C1 segment of cervical spinal cord (tissue), 14 donors: ENCODE measurements at regions not wholly inside any gene's neighbourhood (a gene's known extent, or its start where the extent isn't known, plus 50 kb on each side); places are given as distances from the start of the nearest gene placed in this dataset.
"Not testable (repeated sequence)": the region's sequence is repeated elsewhere in the genome, so short reads cannot be mapped to it uniquely, and the experiment has no call there.

ENCODE experiments used
- DNase-seq, 14 donors: peaks; one replicate each; lab custom pipeline; 2025; lab: John Stamatoyannopoulos, UW

DNA sequence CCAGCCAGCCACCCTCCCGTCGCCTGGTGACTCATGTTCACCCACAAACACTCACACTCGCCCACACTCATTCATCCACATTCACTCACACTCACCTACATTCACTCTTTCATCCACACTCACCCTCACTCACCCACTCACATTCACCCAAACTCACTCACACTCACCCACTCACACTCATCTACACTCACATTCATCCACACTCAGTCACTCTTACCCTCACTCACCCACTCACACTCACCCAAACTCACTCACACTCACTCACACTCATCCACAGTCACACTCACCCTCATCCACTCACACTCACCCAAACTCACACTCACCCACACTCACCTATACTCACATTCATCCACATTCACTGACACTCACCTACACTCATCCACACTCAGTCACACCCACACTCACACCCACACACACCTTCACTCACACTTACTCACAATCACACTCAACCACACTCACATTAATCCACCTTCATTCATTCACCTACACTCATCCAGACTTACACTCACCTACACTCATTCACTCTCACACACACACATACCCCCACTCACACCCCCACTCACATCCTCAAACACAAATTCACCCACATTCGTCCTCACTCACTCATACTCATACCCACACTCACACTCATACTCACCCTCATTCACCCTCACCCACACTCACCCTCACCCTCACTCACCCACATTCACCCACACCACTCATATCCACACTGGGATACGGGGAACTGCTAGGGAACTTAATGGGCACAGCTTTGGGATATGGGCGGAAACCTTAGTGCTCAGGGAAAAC, 2221.6 kb upstream of the AGA start:
- no peak for DNase-seq

DNA sequence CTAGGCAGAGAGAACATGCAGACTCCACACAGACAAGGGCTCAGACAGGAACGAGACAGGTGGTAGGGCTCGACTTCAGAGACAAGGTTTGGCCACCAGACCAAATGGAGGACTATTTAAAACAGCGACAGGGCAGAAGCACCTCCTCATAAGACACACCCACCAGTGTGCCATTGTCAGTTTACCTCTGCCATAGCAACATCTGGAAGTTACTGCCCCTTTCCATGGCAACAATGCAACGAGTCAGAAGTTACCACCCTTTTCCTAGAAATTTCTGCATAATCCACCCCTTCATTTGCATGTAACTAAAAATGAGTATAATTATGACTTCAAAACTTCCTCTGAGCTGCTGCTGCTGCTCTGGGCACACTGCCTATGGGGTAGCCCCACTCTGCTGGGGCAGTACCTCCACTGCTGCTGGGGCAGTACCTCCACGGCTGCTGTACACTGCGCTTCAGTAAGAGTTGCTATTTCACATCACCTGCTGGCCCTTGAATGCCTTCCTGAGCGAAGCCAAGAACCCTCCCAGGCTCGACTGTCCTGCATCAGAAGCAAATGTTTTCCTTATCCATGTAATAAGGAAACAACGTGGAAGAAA, 2222.3 kb upstream of the AGA start:
- no peak for DNase-seq

DNA sequence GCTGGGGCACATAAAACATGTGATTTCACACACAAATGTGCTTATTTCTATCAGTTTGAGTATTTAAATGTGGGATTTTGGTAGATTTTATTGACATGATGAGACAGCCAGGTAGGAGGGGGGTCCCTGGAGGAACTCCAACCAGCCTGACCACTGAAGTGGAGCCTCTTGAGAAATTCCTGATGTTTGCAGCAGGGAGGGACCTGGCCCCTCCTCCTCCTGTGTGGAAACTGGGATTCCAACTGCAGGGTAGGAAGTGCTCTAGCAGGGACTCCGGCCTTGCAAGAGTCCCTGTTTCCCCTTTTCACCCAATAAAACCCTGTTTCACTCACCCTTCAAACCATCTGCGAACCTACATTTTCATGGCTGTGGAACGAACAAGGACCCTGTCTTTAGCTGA, 2224.0 kb upstream of the AGA start:
- DNase-seq, result no peak

DNA sequence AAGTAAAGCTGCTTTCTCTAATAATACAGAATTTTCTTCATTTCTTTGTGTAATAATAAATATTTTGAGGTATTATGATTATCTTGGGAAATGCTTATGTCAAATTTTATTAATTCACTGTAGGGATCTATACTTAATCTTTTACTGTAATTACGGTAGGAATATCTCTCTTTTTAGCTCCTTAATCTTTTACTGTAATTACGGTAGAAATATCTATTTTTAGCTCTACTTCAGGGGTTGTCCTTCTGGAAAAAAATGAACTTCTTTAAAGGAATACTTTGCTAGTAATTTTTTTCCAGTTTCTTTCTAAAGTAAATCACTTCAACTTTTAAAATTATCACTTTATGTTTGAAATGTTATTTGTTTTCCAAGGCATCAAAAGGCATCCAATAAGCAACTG, 2229.4 kb upstream of the AGA start:
- no peak for DNase-seq

DNA sequence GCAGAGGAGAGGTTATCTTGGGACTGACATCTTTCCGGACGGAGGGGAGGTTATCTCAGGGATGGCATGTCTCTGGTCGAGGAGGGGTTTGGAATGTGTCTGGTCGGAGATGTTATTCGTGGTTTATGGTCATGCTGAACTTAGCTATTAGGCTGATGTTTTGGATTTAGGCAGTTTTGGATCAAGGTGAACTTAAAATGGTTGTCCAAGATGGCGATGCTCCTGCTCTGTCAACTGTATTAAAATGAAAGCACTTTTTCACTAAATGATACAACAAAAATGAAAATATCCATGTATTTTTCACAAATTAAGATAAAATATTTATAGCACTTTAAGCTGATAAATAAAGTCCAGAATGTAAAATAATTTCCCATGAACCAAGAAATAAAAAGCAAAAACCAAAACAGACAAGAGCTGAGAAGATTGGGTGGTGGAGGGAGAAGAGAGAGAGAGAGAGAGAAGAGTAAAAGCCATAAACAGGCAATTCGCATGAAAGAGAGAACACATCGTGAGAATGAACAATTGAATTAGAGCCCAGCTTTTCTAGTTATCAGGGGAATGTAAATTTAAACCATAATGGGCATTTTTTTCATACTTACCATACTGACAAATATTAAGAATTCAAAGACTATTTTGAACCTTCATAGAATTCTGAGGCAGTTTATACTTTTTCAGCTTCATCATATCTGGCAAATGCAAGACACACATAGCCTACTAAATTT, 2236.0 kb upstream of the AGA start:
- no peak for DNase-seq

DNA sequence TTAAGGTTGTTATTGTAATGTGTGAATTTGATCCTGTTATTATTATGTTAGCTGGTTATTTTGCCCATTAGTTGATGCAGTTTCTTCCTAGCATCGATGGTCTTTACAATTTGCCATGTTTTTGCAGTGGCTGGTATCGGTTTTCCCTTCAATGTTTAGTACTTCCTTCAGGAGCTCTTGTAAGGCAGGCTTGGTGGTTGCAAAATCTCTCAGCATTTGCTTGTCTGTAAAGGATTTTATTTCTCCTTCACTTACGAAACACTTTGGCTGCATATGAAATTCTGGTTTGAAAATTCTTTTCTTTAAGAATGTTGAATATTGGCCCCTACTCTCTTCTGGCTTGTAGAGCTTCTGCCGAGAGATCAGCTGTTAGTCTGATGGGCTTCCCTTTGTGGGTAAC, 2241.4 kb upstream of the AGA start:
- not testable (repeated sequence) for DNase-seq

DNA sequence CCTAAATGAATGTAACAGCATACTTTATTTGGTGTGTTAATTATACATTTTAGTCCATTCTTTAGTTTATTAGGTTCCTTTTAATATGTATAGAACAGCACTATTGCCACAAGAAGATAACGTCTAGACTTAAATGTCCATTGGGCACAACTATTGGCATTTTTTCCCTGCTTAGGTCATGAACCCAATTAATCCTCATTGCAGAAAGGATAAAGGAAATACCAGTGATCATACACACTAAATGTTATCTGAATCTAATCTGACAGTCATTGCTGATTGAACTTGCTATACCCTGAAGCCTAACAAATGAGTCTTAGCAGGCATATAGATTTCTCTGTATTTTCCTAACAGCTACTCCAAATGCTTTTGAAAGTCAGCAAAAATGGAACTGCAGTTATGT, 2250.0 kb upstream of the AGA start:
- DNase-seq, result no peak

DNA sequence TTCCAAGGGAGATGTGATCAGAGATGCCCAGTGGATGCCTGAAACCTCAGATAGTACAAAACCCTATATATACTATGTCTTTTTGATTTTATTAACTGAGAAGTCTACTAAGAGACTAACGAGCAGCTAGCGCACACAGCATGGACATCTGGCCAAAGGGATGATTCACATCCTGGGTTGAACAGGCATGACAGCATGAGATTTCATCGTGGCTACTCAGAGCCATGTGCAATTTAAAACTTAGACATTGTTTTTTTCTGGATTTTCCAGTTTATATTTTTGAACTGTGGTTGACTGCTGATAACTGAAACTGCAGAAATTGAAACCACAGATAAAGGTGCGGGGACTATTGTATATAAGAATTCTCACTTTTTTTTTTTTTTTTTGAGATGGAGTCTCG, 2252.9 kb upstream of the AGA start:
- no peak for DNase-seq

DNA sequence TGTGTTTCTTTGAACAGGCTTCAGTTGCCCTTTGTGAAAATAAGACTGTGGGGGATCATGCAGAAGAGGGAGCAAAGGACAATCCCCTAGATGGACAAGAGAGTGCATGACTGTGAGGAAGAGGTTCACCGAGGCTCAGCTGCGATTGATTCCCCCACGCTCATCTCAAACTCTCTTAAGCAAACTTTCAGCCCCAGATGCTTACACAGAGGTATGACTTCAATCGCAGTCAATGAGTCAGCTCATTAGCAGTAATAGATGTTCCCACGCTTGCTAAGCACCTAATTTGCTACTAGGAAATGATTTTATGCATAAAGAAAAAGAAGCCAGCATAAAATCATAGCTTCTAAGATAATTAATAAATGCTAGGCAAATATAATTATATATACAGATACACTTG, 2256.1 kb upstream of the AGA start:
- DNase-seq, result no peak

DNA sequence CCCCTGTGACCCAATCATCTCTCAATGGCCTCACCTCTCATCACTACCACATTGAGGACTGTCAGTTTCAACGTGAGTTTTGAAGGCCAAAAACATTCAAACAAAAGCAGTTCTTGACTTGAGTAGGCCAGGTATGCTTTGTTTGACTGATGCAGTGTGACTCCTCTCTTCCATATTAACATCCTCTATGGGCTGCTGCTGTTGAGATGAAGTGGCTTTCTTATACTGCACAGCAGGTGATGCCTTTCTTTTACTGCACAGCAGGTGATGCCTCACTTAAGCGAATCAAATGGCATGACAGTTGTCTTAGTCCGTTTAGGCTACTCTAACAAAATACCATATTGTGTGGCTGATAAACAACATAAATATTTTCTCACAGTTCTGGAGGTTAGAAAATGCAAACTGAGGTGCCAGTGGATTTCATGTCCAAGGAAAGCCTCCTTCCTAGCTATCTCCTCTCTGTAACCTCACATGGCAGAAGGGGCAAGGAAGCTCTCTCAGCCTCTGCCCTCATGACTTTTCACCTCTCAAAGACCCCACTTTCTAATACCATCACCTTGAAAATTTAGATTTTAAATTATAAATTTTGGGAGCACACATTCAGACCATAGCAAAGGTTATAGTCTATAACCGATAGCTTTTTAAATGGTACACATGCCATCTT, 2267.9 kb upstream of the AGA start:
- DNase-seq, result no peak

DNA sequence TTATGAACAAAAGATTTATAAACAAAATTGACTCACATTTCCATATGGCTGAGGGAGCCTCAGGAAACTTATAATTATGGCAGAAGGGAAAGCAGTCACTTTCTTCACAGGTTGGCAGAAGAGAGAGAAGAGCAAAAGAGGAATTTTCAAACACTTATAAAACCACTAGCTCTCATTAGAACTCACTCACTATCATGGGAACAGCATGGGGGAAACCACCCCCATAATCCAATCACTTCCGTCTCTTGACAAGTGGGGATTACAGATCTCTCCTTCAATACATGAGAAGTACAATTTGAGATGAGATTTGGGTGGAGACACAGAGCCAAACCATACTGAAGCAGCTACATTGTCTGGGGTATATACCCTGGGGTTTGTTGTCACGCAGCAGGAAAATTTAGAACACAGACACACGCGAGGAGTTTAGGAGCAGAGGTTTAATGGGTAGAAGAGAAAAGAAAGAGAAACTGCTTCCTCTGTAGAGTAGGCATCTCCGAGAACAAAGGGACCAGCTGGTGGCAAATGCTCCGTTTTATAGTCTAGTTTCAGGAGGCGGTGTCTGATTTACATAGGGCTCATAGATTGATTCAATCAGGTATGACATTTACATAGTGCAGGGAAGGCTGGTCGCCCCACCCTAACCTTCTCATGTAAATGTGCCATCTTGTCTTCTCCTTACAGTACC, 2277.7 kb upstream of the AGA start:
- no peak for DNase-seq

DNA sequence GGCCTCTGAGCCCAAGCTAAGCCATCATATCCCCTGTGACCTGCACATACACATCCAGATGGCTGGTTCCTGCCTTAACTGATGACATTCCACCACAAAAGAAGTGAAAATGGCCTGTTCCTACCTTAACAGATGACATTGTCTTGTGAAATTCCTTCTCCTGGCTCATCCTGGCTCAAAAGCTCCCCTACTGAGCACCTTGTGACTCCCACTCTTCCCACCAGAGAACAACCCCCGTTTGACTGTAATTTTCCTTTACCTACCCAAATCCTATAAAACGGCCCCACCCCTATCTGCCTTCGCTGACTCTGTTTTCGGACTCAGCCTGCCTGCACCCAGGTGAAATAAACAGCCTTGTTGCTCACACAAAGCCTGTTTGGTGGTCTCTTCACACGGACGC, 2284.3 kb upstream of the AGA start:
- not testable (repeated sequence) for DNase-seq

DNA sequence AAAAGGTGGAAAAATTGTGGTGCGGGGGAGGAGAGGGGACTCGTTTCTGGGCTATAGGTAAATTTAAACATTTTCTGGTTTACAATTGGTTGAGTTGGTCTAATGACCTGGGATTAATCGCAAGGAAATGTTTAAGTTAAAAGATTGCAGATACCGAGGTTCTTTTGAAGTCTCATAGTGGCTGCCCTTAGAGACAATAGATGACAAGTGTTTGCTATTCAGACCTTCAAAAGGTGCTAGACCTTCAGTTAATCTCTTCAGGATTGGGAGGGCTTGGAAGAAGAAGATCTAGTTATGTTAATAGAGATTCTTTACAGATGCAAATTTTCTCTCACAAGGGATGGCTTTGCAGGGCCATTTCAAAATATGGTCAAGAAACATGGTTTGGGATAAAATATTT, 2286.1 kb upstream of the AGA start:
- no peak for DNase-seq

DNA sequence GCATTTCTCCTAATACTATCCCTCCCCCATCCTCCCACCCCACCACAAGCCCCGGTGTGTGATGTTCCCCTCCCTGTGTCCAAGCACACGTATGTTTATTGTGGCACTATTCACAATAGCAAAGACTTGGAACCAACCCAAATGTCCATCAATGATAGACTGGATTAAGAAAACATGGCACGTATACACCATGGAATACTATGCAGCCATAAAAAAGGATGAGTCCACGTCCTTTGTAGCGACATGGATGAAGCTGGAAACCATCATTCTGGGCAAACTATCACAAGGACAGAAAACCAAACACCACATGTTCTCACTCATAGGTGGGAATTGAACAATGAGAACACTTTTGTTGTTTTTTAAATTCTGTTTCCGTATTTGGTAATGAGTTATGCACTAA, 2294.6 kb upstream of the AGA start:
- not testable (repeated sequence) for DNase-seq

DNA sequence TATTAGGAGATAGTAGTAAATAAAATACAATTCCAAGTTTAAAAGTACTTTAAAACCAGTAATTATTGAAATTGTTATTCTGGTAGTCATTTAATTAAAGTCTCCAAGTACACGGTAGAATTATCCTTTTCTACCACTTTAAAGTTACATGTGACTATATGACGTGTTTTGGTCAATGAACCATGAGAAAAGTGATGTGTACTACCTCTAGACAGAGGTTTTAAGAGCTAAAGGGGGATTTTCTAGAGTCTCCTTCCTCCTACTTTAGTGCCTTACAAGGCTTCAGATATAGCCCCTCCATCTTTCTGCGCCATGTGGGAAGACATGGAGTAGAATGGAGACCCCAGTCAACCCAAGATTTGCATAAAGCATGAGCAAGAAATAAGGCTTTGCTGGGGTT, 2296.6 kb upstream of the AGA start:
- no peak for DNase-seq

DNA sequence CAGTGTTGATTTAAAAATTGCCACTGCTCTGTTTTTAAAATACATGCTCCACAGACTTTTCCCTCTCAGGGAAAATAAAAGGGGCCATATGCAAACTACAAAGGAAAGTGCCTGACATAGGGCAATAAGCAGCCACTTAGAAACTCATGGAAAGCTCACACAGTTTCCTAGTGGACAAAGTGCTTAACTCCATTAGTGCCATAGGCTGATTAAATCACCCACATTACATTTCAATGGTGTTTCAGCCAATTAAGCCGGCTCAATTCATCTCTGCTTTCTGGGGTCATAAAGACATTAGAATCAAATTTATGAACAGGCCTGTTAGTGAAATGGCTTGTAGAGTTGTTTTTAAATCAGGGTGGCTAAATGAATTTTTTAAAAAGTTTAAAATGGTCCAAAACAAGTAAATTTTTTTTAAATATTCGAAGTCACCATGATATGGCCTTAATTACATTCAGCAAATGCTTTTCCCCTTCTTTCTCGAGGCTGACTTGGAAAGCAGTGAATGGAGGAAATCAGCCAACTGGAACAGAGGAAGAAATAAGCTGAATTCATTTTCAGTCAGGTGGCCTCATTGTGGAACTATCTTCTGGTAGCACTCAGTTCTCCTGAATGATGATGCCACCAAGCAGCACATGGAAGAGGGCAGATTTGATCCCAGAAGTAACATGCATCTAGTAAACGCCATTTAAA, 2305.1 kb upstream of the AGA start:
- no peak for DNase-seq

DNA sequence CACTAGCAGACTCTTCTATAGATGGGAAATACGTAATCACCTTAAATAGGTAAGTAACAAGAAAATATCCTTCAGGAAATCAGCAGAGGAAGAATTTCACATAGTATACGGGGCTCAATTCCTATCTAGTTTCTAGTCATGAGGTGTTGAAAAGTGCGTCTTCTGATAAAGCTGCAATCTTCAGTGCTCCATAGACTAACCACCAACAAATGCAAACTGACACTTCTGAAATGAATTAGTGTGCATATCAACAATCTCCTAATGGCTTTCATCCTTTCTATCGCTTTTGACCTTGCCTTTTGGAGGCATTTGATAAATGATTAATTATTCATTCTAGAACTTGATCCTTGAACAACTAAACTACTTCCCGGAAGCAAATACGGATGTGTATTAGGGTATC, 2306.6 kb upstream of the AGA start:
- DNase-seq, result no peak

DNA sequence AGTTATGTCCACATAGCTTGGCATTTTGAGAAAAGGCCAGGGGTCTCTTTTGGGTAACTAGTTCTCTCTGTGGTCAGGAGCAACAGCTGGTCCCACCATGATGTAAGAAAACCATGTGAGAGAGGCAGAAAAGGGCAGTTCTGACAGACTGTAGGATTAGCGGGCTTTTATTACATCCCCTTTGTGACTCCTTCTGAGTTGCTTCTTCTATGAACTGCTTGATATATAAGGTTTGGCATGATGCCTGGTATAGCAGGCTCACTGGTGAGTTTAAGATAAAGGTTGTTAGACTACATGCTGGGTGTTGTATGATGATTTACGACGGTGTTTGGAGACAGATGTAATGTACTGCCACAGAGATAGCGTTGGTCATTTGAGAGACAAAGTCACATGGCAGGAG, 2308.1 kb upstream of the AGA start:
- no peak for DNase-seq

DNA sequence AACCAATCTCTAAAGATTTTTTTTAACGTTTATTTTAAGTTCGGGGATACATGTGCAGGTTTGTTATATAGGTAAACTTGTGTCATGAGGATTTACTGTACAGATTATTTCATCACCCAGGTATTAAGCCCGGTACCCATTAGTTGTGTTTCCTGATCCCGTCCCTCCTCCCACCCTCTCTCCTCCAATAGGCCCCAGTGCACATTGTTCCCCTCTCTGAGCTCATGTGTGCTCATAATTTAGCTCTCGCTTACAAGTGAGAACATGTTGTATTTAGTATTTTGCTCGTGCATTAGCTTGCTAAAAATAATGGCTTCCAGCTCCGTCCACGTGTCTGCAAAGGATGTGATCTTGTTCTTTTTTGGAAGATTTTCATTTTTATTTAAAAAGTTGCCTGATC, 2309.4 kb upstream of the AGA start:
- no peak for DNase-seq

DNA sequence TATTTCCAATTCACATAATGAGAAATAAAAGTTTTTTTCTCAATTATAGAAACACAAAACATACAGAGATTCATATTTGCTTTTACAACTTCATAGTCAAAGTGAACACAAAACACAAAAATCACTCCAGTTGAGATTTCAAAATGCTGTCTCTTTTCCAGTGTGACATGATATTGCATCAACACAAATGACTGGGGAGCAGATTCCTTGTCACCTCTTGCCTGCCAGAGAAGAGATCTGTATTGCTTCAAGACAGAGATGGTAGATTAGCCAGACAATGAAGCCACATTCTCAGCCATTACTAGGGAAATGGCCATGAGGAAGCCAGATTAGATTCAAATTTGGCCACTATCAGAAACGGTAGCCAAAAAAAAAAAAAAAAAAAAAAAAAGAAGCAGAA, 2313.1 kb upstream of the AGA start:
- no peak for DNase-seq

DNA sequence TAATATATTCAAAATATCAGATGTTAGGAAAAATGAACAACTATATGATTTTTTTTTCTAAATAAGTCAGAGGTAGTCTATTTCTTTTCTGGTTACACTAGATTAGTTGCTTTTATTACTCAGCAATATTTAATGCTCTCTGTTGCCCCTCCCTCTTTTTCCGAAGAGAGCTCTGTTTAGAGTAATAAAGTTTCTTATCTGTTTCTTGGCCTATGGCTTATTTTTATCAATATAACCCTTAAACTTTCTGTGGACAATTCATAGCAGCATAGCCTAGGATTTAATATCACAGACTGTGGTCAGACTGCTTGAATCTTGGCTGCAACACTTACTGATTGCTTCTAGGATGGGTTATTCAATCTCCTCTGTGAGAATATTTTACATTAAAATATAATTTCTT, 2315.4 kb upstream of the AGA start:
- DNase-seq, result no peak
